NT2/D1 (cell line): ENCODE measurements at regions not wholly inside any gene's neighbourhood (a gene's known extent, or its start where the extent isn't known, plus 50 kb on each side); places are given as distances from the start of the nearest gene placed in this dataset.

Experiments used
- SUZ12 ChIP-seq: IDR thresholded peaks from 2 replicates; pipeline ENCODE4 v1.6.1; 2011; ENCODE audit not compliant: insufficient read length, insufficient read depth; ENCODE audit errors: extremely low read depth
- YY1 ChIP-seq: IDR thresholded peaks from 2 replicates; pipeline ENCODE4 v1.6.1; 2011; ENCODE audit not compliant: insufficient read length, insufficient read depth
- ZNF274 ChIP-seq: IDR thresholded peaks from 2 replicates; pipeline ENCODE4 v1.6.1; 2011; ENCODE audit warnings: mild to moderate bottlenecking, low read depth, low read length

- TF ChIP-seq ZNF274 = no peak
- no peak for TF ChIP-seq YY1
- no peak for TF ChIP-seq SUZ12
These were observed 202.7 kb upstream of the SNX7 start for GRCh38 chr1:98458511-98459485.
